ENCODE measurements at regions not wholly inside any gene's neighbourhood (a gene's known extent, or its start where the extent isn't known, plus 50 kb on each side); places are given as distances from the start of the nearest gene placed in this dataset.

- Histone ChIP-seq H3K36me3 (ENCODE audit: control insufficient read depth, insufficient read depth, low read length) (peaks cover 2% of the 10 kb centered on the region), H3K27ac (ENCODE audit: low read length) (no peak overlapping the region), H3K4me3 (ENCODE audit: low read length) (no peak overlapping the region), H3K4me1 (ENCODE audit: control insufficient read depth, insufficient read depth, low read length) (peaks cover 28% of the 10 kb centered on the region), H3K9me3 (ENCODE audit: control insufficient read depth, low read depth, low read length) (no peaks in the 10 kb centered on the region), H3K27me3 (ENCODE audit: control insufficient read depth, insufficient read depth, low read length) (no peaks in the 10 kb centered on the region)
- no peak for DNase-seq
- no CpG with 5 or more reads among the region's 4 CpGs for WGBS (ENCODE audit: insufficient coverage, low lambda C conversion rate)
Observed at GRCh38 chr16:85288341-85288868, 176.1 kb upstream of the CIBAR2 start.

- peaks cover 2% of the 10 kb centered on the region for H3K36me3 ChIP-seq (ENCODE audit: control insufficient read depth, insufficient read depth, low read length)
- WGBS (ENCODE audit: insufficient coverage, low lambda C conversion rate) = no CpG with 5 or more reads among the region's 11 CpGs
- DNase-seq = no peak
Observed at GRCh38 chr16:85288869-85289660, 176.8 kb upstream of the CIBAR2 start.

GRCh38 chr16:85289760-85290625 is 177.7 kb upstream of the CIBAR2 start:
- no peak for DNase-seq
- no peaks in the 10 kb centered on the region for H3K9me3 ChIP-seq (ENCODE audit: control insufficient read depth, low read depth, low read length)
- no peak overlapping the region for H3K4me3 ChIP-seq (ENCODE audit: low read length)
- no peak overlapping the region for H3K27ac ChIP-seq (ENCODE audit: low read length)
- peaks cover 28% of the 10 kb centered on the region for H3K4me1 ChIP-seq (ENCODE audit: control insufficient read depth, insufficient read depth, low read length)
- no peaks in the 10 kb centered on the region for H3K27me3 ChIP-seq (ENCODE audit: control insufficient read depth, insufficient read depth, low read length)
- H3K36me3 ChIP-seq (ENCODE audit: control insufficient read depth, insufficient read depth, low read length) = peaks cover 5% of the 10 kb centered on the region
- no CpG with 5 or more reads among the region's 21 CpGs for WGBS (ENCODE audit: insufficient coverage, low lambda C conversion rate)

More at GRCh38 chr16:85288869-85289660, 176.8 kb upstream of the CIBAR2 start:
- Histone ChIP-seq H3K9me3 (ENCODE audit: control insufficient read depth, low read depth, low read length) (no peaks in the 10 kb centered on the region), H3K4me3 (ENCODE audit: low read length) (no peak overlapping the region), H3K4me1 (ENCODE audit: control insufficient read depth, insufficient read depth, low read length) (peaks cover 28% of the 10 kb centered on the region), H3K27me3 (ENCODE audit: control insufficient read depth, insufficient read depth, low read length) (no peaks in the 10 kb centered on the region), H3K27ac (ENCODE audit: low read length) (no peak overlapping the region)

GRCh38 chr16:85290626-85291301 is 178.5 kb upstream of the CIBAR2 start:
- H3K4me1 ChIP-seq (ENCODE audit: control insufficient read depth, insufficient read depth, low read length) = peaks cover 28% of the 10 kb centered on the region
- H3K9me3 ChIP-seq (ENCODE audit: control insufficient read depth, low read depth, low read length) = no peaks in the 10 kb centered on the region
- H3K27me3 ChIP-seq (ENCODE audit: control insufficient read depth, insufficient read depth, low read length) = no peaks in the 10 kb centered on the region
- DNase-seq = no peak
- no peak overlapping the region for H3K4me3 ChIP-seq (ENCODE audit: low read length)
- WGBS (ENCODE audit: insufficient coverage, low lambda C conversion rate) = no CpG with 5 or more reads among the region's 12 CpGs
- H3K36me3 ChIP-seq (ENCODE audit: control insufficient read depth, insufficient read depth, low read length) = peaks cover 3% of the 10 kb centered on the region
- no peak overlapping the region for H3K27ac ChIP-seq (ENCODE audit: low read length)

- WGBS (ENCODE audit: insufficient coverage, low lambda C conversion rate) = no CpG with 5 or more reads among the region's 26 CpGs
- Histone ChIP-seq H3K9me3 (ENCODE audit: control insufficient read depth, low read depth, low read length) (no peaks in the 10 kb centered on the region), H3K4me3 (ENCODE audit: low read length) (no peak overlapping the region), H3K27ac (ENCODE audit: low read length) (no peak overlapping the region), H3K36me3 (ENCODE audit: control insufficient read depth, insufficient read depth, low read length) (peaks cover 3% of the 10 kb centered on the region), H3K27me3 (ENCODE audit: control insufficient read depth, insufficient read depth, low read length) (no peaks in the 10 kb centered on the region), H3K4me1 (ENCODE audit: control insufficient read depth, insufficient read depth, low read length) (peaks cover 28% of the 10 kb centered on the region)
- peak in 1 of 2 donors; percentile 62 for DNase-seq
Observed at GRCh38 chr16:85291302-85292148, 179.3 kb upstream of the CIBAR2 start.

- Histone ChIP-seq H3K27ac (ENCODE audit: low read length) (no peak overlapping the region), H3K9me3 (ENCODE audit: control insufficient read depth, low read depth, low read length) (no peaks in the 10 kb centered on the region), H3K36me3 (ENCODE audit: control insufficient read depth, insufficient read depth, low read length) (peaks cover 3% of the 10 kb centered on the region), H3K4me3 (ENCODE audit: low read length) (no peak overlapping the region), H3K27me3 (ENCODE audit: control insufficient read depth, insufficient read depth, low read length) (no peaks in the 10 kb centered on the region), H3K4me1 (ENCODE audit: control insufficient read depth, insufficient read depth, low read length) (peaks cover 34% of the 10 kb centered on the region)
- WGBS (ENCODE audit: insufficient coverage, low lambda C conversion rate) = 100% methylated on average over 4 of the region's 13 CpGs
- no peak for DNase-seq
Observed at GRCh38 chr16:85293458-85293857, 181.2 kb upstream of the CIBAR2 start.

GRCh38 chr16:85293904-85294642 is 181.8 kb upstream of the CIBAR2 start:
- peaks cover 3% of the 10 kb centered on the region for H3K36me3 ChIP-seq (ENCODE audit: control insufficient read depth, insufficient read depth, low read length)
- no peaks in the 10 kb centered on the region for H3K27me3 ChIP-seq (ENCODE audit: control insufficient read depth, insufficient read depth, low read length)
- no peak for DNase-seq
- H3K9me3 ChIP-seq (ENCODE audit: control insufficient read depth, low read depth, low read length) = no peaks in the 10 kb centered on the region
- H3K4me3 ChIP-seq (ENCODE audit: low read length) = no peak overlapping the region
- no peak overlapping the region for H3K27ac ChIP-seq (ENCODE audit: low read length)
- WGBS (ENCODE audit: insufficient coverage, low lambda C conversion rate) = no CpG with 5 or more reads among the region's 15 CpGs
- peaks cover 28% of the 10 kb centered on the region for H3K4me1 ChIP-seq (ENCODE audit: control insufficient read depth, insufficient read depth, low read length)

GRCh38 chr16:85294810-85295508 is 182.7 kb upstream of the CIBAR2 start:
- H3K27ac ChIP-seq (ENCODE audit: low read length) = no peak overlapping the region
- WGBS (ENCODE audit: insufficient coverage, low lambda C conversion rate) = 93% methylated on average over 3 of the region's 25 CpGs
- no peaks in the 10 kb centered on the region for H3K9me3 ChIP-seq (ENCODE audit: control insufficient read depth, low read depth, low read length)
- DNase-seq = no peak
- no peaks in the 10 kb centered on the region for H3K27me3 ChIP-seq (ENCODE audit: control insufficient read depth, insufficient read depth, low read length)
- H3K4me3 ChIP-seq (ENCODE audit: low read length) = no peak overlapping the region
- peaks cover 3% of the 10 kb centered on the region for H3K36me3 ChIP-seq (ENCODE audit: control insufficient read depth, insufficient read depth, low read length)
- peaks cover 24% of the 10 kb centered on the region for H3K4me1 ChIP-seq (ENCODE audit: control insufficient read depth, insufficient read depth, low read length)
